K562 (cell line): ENCODE measurements at regions not wholly inside any gene's neighbourhood (a gene's known extent, or its start where the extent isn't known, plus 50 kb on each side); places are given as distances from the start of the nearest gene placed in this dataset.

ENCODE experiments used
- ATAC-seq: fragments of 200-7000 bp; cut with Tn5 transposase; 3 replicates; pipeline ENCODE4 v1.9.1; 2020; ENCODE audit warnings: moderate library complexity
- BruUV-seq: library from RNA; stranded (reverse); fragments of 400-500 nt; replicated peaks from 2 replicates; lab custom pipeline; 2021; lab: Mats Ljungman, UMichigan
- CTCF ChIA-PET: fragments of 300-600 bp; formaldehyde crosslinking; extraction: SDS; loops from one replicate; lab custom pipeline; 2021; ENCODE audit warnings: low intra/inter-chr PET ratio; lab: Yijun Ruan, JAX
- POLR2A ChIA-PET: fragments of 300-600, 350-650 bp; sonication (Branson Sonifier 250); formaldehyde crosslinking; extraction: SDS; loops from one replicate; lab custom pipeline; 2021; ENCODE audit warnings: antibody characterized with exemption, inconsistent platforms; lab: Yijun Ruan, JAX
- DNase-seq, 4 experiments: peaks; one replicate each; pipeline versions ENCODE4 v3.0.0 to v3.0.0-alpha.2; 2011 to 2018; ENCODE audit warnings: low spot score in 3 of 4, mixed read lengths in 3 of 4; ENCODE audit errors: extremely low read depth in 1 of 4
- FAIRE-seq: peaks from 2 replicates; lab custom pipeline; 2011; peaks lifted over from hg19 to GRCh38; lab: Jason Lieb, UNC
- H2AFZ ChIP-seq: 2 replicates; pipeline ENCODE4 v1.6.0; 2011; ENCODE audit warnings: low read depth, low read length, control low read depth, inconsistent platforms
- H3K27ac ChIP-seq: fragments of 200-600 bp; 3 replicates; pipeline ENCODE4 v1.8.0; 2011; ENCODE audit warnings: low read depth, mild to moderate bottlenecking, control low read depth, inconsistent platforms, low read length, moderate library complexity, mixed read lengths; ENCODE audit errors: extremely low read depth
- H3K27me3 ChIP-seq, 2 experiments: fragments of 300-600 bp in 1 of 2; 2 replicates in 1 of 2; 3 replicates in 1 of 2; pipeline versions ENCODE4 v1.6.0 to v1.8.0; 2011; ENCODE audit warnings: inconsistent platforms in 2 of 2, low read length in 2 of 2, mild to moderate bottlenecking in 1 of 2, mixed read lengths in 1 of 2, moderate library complexity in 1 of 2; ENCODE audit not compliant: control insufficient read depth in 2 of 2, insufficient read depth in 2 of 2
- H3K36me3 ChIP-seq: fragments of 300-600 bp; 3 replicates; pipeline ENCODE4 v1.8.0; 2011; ENCODE audit warnings: mild to moderate bottlenecking, low read length, inconsistent platforms; ENCODE audit not compliant: control insufficient read depth, insufficient read depth
- H3K4me1 ChIP-seq, 2 experiments: fragments of 200-600 bp in 1 of 2; replicated peaks in 1 of 2; 2 replicates in 1 of 2; 3 replicates in 1 of 2; pipeline versions ENCODE4 v1.5.1 to v1.8.0; 2011; ENCODE audit warnings: inconsistent platforms in 2 of 2, low read length in 2 of 2, mild to moderate bottlenecking in 1 of 2, mixed read lengths in 1 of 2, moderate library complexity in 1 of 2; ENCODE audit not compliant: control insufficient read depth in 2 of 2, insufficient read depth in 2 of 2
- H3K4me2 ChIP-seq: 2 replicates; pipeline ENCODE4 v1.6.1; 2011; ENCODE audit warnings: low read length, control low read depth, inconsistent platforms, mixed read lengths; ENCODE audit not compliant: insufficient read depth
- H3K4me3 ChIP-seq: fragments of 200-600 bp; sonication (generic), shearing (Covaris generic); 2 replicates; pipeline ENCODE4 v1.5.1; 2016; ENCODE audit warnings: control low read depth, inconsistent platforms
- H3K79me2 ChIP-seq: fragments of 200-600 bp; 3 replicates; pipeline ENCODE4 v1.8.0; 2011; ENCODE audit warnings: low read length, inconsistent platforms; ENCODE audit not compliant: control insufficient read depth, insufficient read depth
- H3K9ac ChIP-seq, 2 experiments: 2 replicates each; pipeline versions ENCODE4 v1.6.0 to v1.6.1; 2011; ENCODE audit warnings: low read depth in 2 of 2, low read length in 2 of 2, control low read depth in 1 of 2, inconsistent platforms in 1 of 2, mild to moderate bottlenecking in 1 of 2, mixed read lengths in 1 of 2; ENCODE audit not compliant: insufficient read depth in 1 of 2
- H3K9me1 ChIP-seq: one replicate; pipeline ENCODE4 v1.6.0; 2011; ENCODE audit warnings: inconsistent platforms, mild to moderate bottlenecking, low read length, moderate library complexity; ENCODE audit not compliant: control insufficient read depth, insufficient read depth
- H3K9me3 ChIP-seq: replicated peaks from 2 replicates; pipeline ENCODE4 v1.5.1; 2011; ENCODE audit warnings: low read depth, low read length, inconsistent platforms; ENCODE audit not compliant: control insufficient read depth, insufficient read depth
- H4K20me1 ChIP-seq: replicated peaks from 2 replicates; pipeline ENCODE4 v1.6.1; 2011; ENCODE audit warnings: low read length, inconsistent platforms, mixed read lengths; ENCODE audit not compliant: control insufficient read depth, insufficient read depth
- C11orf30 ChIP-seq: fragments of 450-650 bp; IDR thresholded peaks from 2 replicates; pipeline ENCODE4 v1.6.1; 2016; ENCODE audit warnings: low read depth, mild to moderate bottlenecking
- GABPA ChIP-seq: fragments of 200-800 bp; sonication (Bioruptor generic); conservative IDR thresholded peaks from 2 replicates; pipeline ENCODE4 v1.6.1; 2016; ENCODE audit warnings: low read depth, missing genetic modification characterization, missing compliant biosample characterization
- GATAD2A ChIP-seq: fragments of 450-650 bp; IDR thresholded peaks from 2 replicates; pipeline ENCODE4 v1.6.1; 2017
- HBP1 ChIP-seq: fragments of 450-650 bp; formaldehyde crosslinking; IDR thresholded peaks from 2 replicates; pipeline ENCODE4 v1.4.0; 2022; ENCODE audit warnings: missing genetic modification characterization
- HES1 ChIP-seq: fragments of 450-650 bp; IDR thresholded peaks from 2 replicates; pipeline ENCODE4 v1.6.1; 2016; ENCODE audit warnings: low read depth, mild to moderate bottlenecking, moderate library complexity
- HMGN3 ChIP-seq: IDR thresholded peaks from 2 replicates; pipeline ENCODE4 v1.6.1; 2011; ENCODE audit warnings: borderline replicate concordance, low read depth, mild to moderate bottlenecking, mixed read lengths, low read length; ENCODE audit not compliant: insufficient read length; ENCODE audit errors: extremely low read depth
- KLF10 ChIP-seq: fragments of 250-450 bp; sonication (Bioruptor Pico); IDR thresholded peaks from 2 replicates; pipeline ENCODE4 v1.6.1; 2021; ENCODE audit warnings: matching md5 sums
- MCM3 ChIP-seq: fragments of 450-650 bp; IDR thresholded peaks from 2 replicates; pipeline ENCODE4 v1.6.1; 2016
- NFE2L1 ChIP-seq: fragments of 450-650 bp; IDR thresholded peaks from 2 replicates; pipeline ENCODE4 v1.6.1; 2016; ENCODE audit warnings: missing genetic modification characterization, low read depth, mild to moderate bottlenecking, missing compliant biosample characterization, moderate library complexity, borderline replicate concordance
- PRMT5 ChIP-seq: sonication (generic); formaldehyde crosslinking; IDR thresholded peaks from 2 replicates; pipeline ENCODE4 v1.5.0; 2020; ENCODE audit warnings: missing genetic modification reagents
- SIN3B ChIP-seq: fragments of 450-650 bp; IDR thresholded peaks from 2 replicates; pipeline ENCODE4 v1.6.1; 2017; ENCODE audit warnings: low read depth, mild to moderate bottlenecking, moderate library complexity
- TAF9B ChIP-seq: fragments of 450-650 bp; IDR thresholded peaks from 2 replicates; pipeline ENCODE4 v1.6.1; 2018; ENCODE audit warnings: mild to moderate bottlenecking; ENCODE audit not compliant: partially characterized antibody
- TFAM ChIP-seq: fragments of 250-450 bp; sonication (Bioruptor Pico); conservative IDR thresholded peaks from 2 replicates; pipeline ENCODE4 v1.5.0; 2021; ENCODE audit warnings: mild to moderate bottlenecking, moderate library complexity
- TFE3 ChIP-seq: fragments of 450-650 bp; formaldehyde crosslinking; IDR thresholded peaks from 2 replicates; pipeline ENCODE4 v1.4.0; 2020; ENCODE audit warnings: mild to moderate bottlenecking, mixed read lengths
- ZFPM2 ChIP-seq: fragments of 250-450 bp; sonication (Bioruptor Pico); IDR thresholded peaks from 2 replicates; pipeline ENCODE4 v1.5.1; 2022; ENCODE audit warnings: mild to moderate bottlenecking
- ZNF57 ChIP-seq: fragments of 450-650 bp; formaldehyde crosslinking; IDR thresholded peaks from 2 replicates; pipeline ENCODE4 v1.4.0; 2020; ENCODE audit warnings: mild to moderate bottlenecking, moderate library complexity
- ZNF780A ChIP-seq: fragments of 250-450 bp; sonication (Bioruptor Pico); IDR thresholded peaks from 2 replicates; pipeline ENCODE4 v1.5.0; 2021; ENCODE audit warnings: mild to moderate bottlenecking
- WGBS: fragments of 100-300 bp; shearing (Covaris generic); methylation state at CpG from one replicate; pipeline ENCODE4 v1.1.6; 2016; ENCODE audit warnings: low coverage, mixed read lengths; ENCODE audit not compliant: insufficient coverage; ENCODE audit errors: missing lambda C conversion rate; 5-methylcytosine and 5-hydroxymethylcytosine counted together
- in situ Hi-C: fragments of 300-500 bp; cut with MboI; formaldehyde crosslinking; loops from 4 replicates; pipeline ENCODE4 v1.15.0; 2018; ENCODE audit warnings: inconsistent platforms, mixed read lengths
- intact Hi-C: fragments of 100-400 bp; cut with micrococcal nuclease; formaldehyde crosslinking; loops from 2 replicates; pipeline ENCODE4 v1.14.2; 2022

GRCh38 chr18:75128051-75128605 lies 80.8 kb downstream of the PTGR3 start:
- no peak overlapping the region for H3K4me2 ChIP-seq
- in situ Hi-C loops, result no loop called here
- H3K27me3 ChIP-seq, result peaks cover 0 to 65% of the 10 kb centered on the region in 2 experiments; a peak in 4 of 5 replicates
- ChIA-PET POLR2A (interaction anchor here (0.6 kb wide), 1 partner anchor 575 kb away, joined by 3 read pairs; no protein-coding TSS in a partner anchor), CTCF (no interaction called here)
- H3K9me1 ChIP-seq, result no peaks in the 10 kb centered on the region
- 0% methylated on average over 6 of the region's 7 CpGs for WGBS
- no peak overlapping the region for H3K4me3 ChIP-seq
- no peaks in the 10 kb centered on the region for H4K20me1 ChIP-seq
- H3K27ac ChIP-seq, result no peak overlapping the region
- no peak for TF ChIP-seq TFE3 (CRISPR knock-in tag)
- no peak for TF ChIP-seq HES1
- TF ChIP-seq PRMT5 (CRISPR knock-in tag), result no peak
- TF ChIP-seq MCM3, result no peak
- TF ChIP-seq KLF10 (CRISPR knock-in tag), result no peak
- TF ChIP-seq HBP1 (CRISPR knock-in tag), result no peak
- no peak for TF ChIP-seq C11orf30
- no peak for TF ChIP-seq TFAM (CRISPR knock-in tag)
- TF ChIP-seq SIN3B, result no peak
- no peak for TF ChIP-seq ZFPM2 (CRISPR knock-in tag)
- TF ChIP-seq NFE2L1 (tag), result no peak
- TF ChIP-seq TAF9B, result no peak
- no peak for TF ChIP-seq ZNF780A (CRISPR knock-in tag)
- TF ChIP-seq ZNF57 (CRISPR knock-in tag), result no peak
- TF ChIP-seq GABPA (tag), result no peak
- TF ChIP-seq GATAD2A, result no peak
- no peak for TF ChIP-seq HMGN3
- ATAC-seq (no peak), FAIRE-seq (no peak), DNase-seq (no peak)
- H3K9me3 ChIP-seq, result no peaks in the 10 kb centered on the region
- no peak overlapping the region for H3K9ac ChIP-seq
- 0 out of 5 replicates have a peak, but pooled peaks cover 0 to 4% of the 10 kb centered on the region in 2 experiments for H3K4me1 ChIP-seq
- no peak overlapping the region for H2AFZ ChIP-seq
- no TSS peak for BruUV-seq
- intact Hi-C loops, result no loop called here
- no peaks in the 10 kb centered on the region for H3K36me3 ChIP-seq
- H3K79me2 ChIP-seq, result no peaks in the 10 kb centered on the region
